ENCODE measurements at regions not wholly inside any gene's neighbourhood (a gene's known extent, or its start where the extent isn't known, plus 50 kb on each side); places are given as distances from the start of the nearest gene placed in this dataset.

- H3K36me3 ChIP-seq (ENCODE audit: control insufficient read depth, insufficient read depth, low read length) = no peaks in the 10 kb centered on the region
- H3K27me3 ChIP-seq (ENCODE audit: control insufficient read depth, insufficient read depth, low read length) = no peaks in the 10 kb centered on the region
- H3K27ac ChIP-seq (ENCODE audit: low read depth, low read length) = no peak overlapping the region
- no peaks in the 10 kb centered on the region for H3K9me3 ChIP-seq (ENCODE audit: control insufficient read depth, insufficient read depth, low read length)
- H3K4me1 ChIP-seq (ENCODE audit: control insufficient read depth, insufficient read depth, low read length) = no peaks in the 10 kb centered on the region
- H3K4me3 ChIP-seq (ENCODE audit: low read depth, low read length) = no peak overlapping the region
- DNase-seq (ENCODE audit: low read depth in 4 of 6, low spot score in 6 of 6) = no peak
Observed at GRCh38 chr4:144583658-144584057, 62.3 kb upstream of the HHIP start.

GRCh38 chr4:144584428-144584827 lies 61.5 kb upstream of the HHIP start:
- DNase-seq (ENCODE audit: low read depth in 4 of 6, low spot score in 6 of 6) = no peak
- no peaks in the 10 kb centered on the region for H3K36me3 ChIP-seq (ENCODE audit: control insufficient read depth, insufficient read depth, low read length)
- no peaks in the 10 kb centered on the region for H3K27me3 ChIP-seq (ENCODE audit: control insufficient read depth, insufficient read depth, low read length)
- WGBS (ENCODE audit: insufficient coverage) = 80% methylated on average over 2 of the region's 3 CpGs
- H3K27ac ChIP-seq (ENCODE audit: low read depth, low read length) = no peak overlapping the region
- H3K9me3 ChIP-seq (ENCODE audit: control insufficient read depth, insufficient read depth, low read length) = no peaks in the 10 kb centered on the region
- H3K4me3 ChIP-seq (ENCODE audit: low read depth, low read length) = no peak overlapping the region
- H3K4me1 ChIP-seq (ENCODE audit: control insufficient read depth, insufficient read depth, low read length) = no peaks in the 10 kb centered on the region

GRCh38 chr4:144589512-144589911 lies 56.4 kb upstream of the HHIP start:
- H3K36me3 ChIP-seq (ENCODE audit: control insufficient read depth, insufficient read depth, low read length) = no peaks in the 10 kb centered on the region
- H3K27me3 ChIP-seq (ENCODE audit: control insufficient read depth, insufficient read depth, low read length) = no peaks in the 10 kb centered on the region
- DNase-seq (ENCODE audit: low read depth in 4 of 6, low spot score in 6 of 6) = no peak
- no CpG with 5 or more reads among the region's 2 CpGs for WGBS (ENCODE audit: insufficient coverage)
- H3K9me3 ChIP-seq (ENCODE audit: control insufficient read depth, insufficient read depth, low read length) = no peaks in the 10 kb centered on the region
- no peak overlapping the region for H3K4me3 ChIP-seq (ENCODE audit: low read depth, low read length)
- H3K4me1 ChIP-seq (ENCODE audit: control insufficient read depth, insufficient read depth, low read length) = no peaks in the 10 kb centered on the region
- H3K27ac ChIP-seq (ENCODE audit: low read depth, low read length) = no peak overlapping the region

GRCh38 chr4:144590020-144590419 lies 55.9 kb upstream of the HHIP start:
- H3K27ac ChIP-seq (ENCODE audit: low read depth, low read length) = no peak overlapping the region
- no peaks in the 10 kb centered on the region for H3K9me3 ChIP-seq (ENCODE audit: control insufficient read depth, insufficient read depth, low read length)
- H3K4me1 ChIP-seq (ENCODE audit: control insufficient read depth, insufficient read depth, low read length) = no peaks in the 10 kb centered on the region
- no peak for DNase-seq (ENCODE audit: low read depth in 4 of 6, low spot score in 6 of 6)
- 83% methylated on average over 1 of the region's 1 CpG for WGBS (ENCODE audit: insufficient coverage)
- H3K27me3 ChIP-seq (ENCODE audit: control insufficient read depth, insufficient read depth, low read length) = no peaks in the 10 kb centered on the region
- H3K4me3 ChIP-seq (ENCODE audit: low read depth, low read length) = no peak overlapping the region
- no peaks in the 10 kb centered on the region for H3K36me3 ChIP-seq (ENCODE audit: control insufficient read depth, insufficient read depth, low read length)

- H3K27ac ChIP-seq (ENCODE audit: low read depth, low read length) = no peak overlapping the region
- 23% methylated on average over 1 of the region's 2 CpGs for WGBS (ENCODE audit: insufficient coverage)
- H3K4me1 ChIP-seq (ENCODE audit: control insufficient read depth, insufficient read depth, low read length) = no peaks in the 10 kb centered on the region
- DNase-seq (ENCODE audit: low read depth in 4 of 6, low spot score in 6 of 6) = peak in 2 of 6 donors; percentile 28 to 35
- H3K9me3 ChIP-seq (ENCODE audit: control insufficient read depth, insufficient read depth, low read length) = no peaks in the 10 kb centered on the region
- H3K27me3 ChIP-seq (ENCODE audit: control insufficient read depth, insufficient read depth, low read length) = no peaks in the 10 kb centered on the region
- no peaks in the 10 kb centered on the region for H3K36me3 ChIP-seq (ENCODE audit: control insufficient read depth, insufficient read depth, low read length)
- no peak overlapping the region for H3K4me3 ChIP-seq (ENCODE audit: low read depth, low read length)
Observed at GRCh38 chr4:144591401-144591800, 54.6 kb upstream of the HHIP start.

- Histone ChIP-seq H3K36me3 (ENCODE audit: control insufficient read depth, insufficient read depth, low read length) (no peaks in the 10 kb centered on the region), H3K4me3 (ENCODE audit: low read depth, low read length) (no peak overlapping the region), H3K27me3 (ENCODE audit: control insufficient read depth, insufficient read depth, low read length) (no peaks in the 10 kb centered on the region), H3K27ac (ENCODE audit: low read depth, low read length) (no peak overlapping the region), H3K9me3 (ENCODE audit: control insufficient read depth, insufficient read depth, low read length) (no peaks in the 10 kb centered on the region), H3K4me1 (ENCODE audit: control insufficient read depth, insufficient read depth, low read length) (no peaks in the 10 kb centered on the region)
- no peak for DNase-seq (ENCODE audit: low read depth in 4 of 6, low spot score in 6 of 6)
- no CpG with 5 or more reads among the region's 2 CpGs for WGBS (ENCODE audit: insufficient coverage)
Observed at GRCh38 chr4:144592264-144592663, 53.7 kb upstream of the HHIP start.

GRCh38 chr4:144594471-144594986 lies 51.4 kb upstream of the HHIP start:
- no peak overlapping the region for H3K4me3 ChIP-seq (ENCODE audit: low read depth, low read length)
- no peak overlapping the region for H3K27ac ChIP-seq (ENCODE audit: low read depth, low read length)
- H3K4me1 ChIP-seq (ENCODE audit: control insufficient read depth, insufficient read depth, low read length) = no peaks in the 10 kb centered on the region
- no CpG with 5 or more reads among the region's 1 CpG for WGBS (ENCODE audit: insufficient coverage)
- no peak for DNase-seq (ENCODE audit: low read depth in 4 of 6, low spot score in 6 of 6)
- no peaks in the 10 kb centered on the region for H3K36me3 ChIP-seq (ENCODE audit: control insufficient read depth, insufficient read depth, low read length)
- H3K9me3 ChIP-seq (ENCODE audit: control insufficient read depth, insufficient read depth, low read length) = no peaks in the 10 kb centered on the region
- H3K27me3 ChIP-seq (ENCODE audit: control insufficient read depth, insufficient read depth, low read length) = no peaks in the 10 kb centered on the region

GRCh38 chr4:144595681-144596080 lies 50.3 kb upstream of the HHIP start:
- Histone ChIP-seq H3K27ac (ENCODE audit: low read depth, low read length) (no peak overlapping the region), H3K27me3 (ENCODE audit: control insufficient read depth, insufficient read depth, low read length) (no peaks in the 10 kb centered on the region), H3K36me3 (ENCODE audit: control insufficient read depth, insufficient read depth, low read length) (no peaks in the 10 kb centered on the region), H3K9me3 (ENCODE audit: control insufficient read depth, insufficient read depth, low read length) (no peaks in the 10 kb centered on the region), H3K4me3 (ENCODE audit: low read depth, low read length) (no peak overlapping the region), H3K4me1 (ENCODE audit: control insufficient read depth, insufficient read depth, low read length) (no peaks in the 10 kb centered on the region)
- DNase-seq (ENCODE audit: low read depth in 4 of 6, low spot score in 6 of 6) = no peak
- WGBS (ENCODE audit: insufficient coverage) = 90% methylated on average over 2 of the region's 3 CpGs
